WTC11 (cell line): ENCODE measurements at regions not wholly inside any gene's neighbourhood (a gene's known extent, or its start where the extent isn't known, plus 50 kb on each side); places are given as distances from the start of the nearest gene placed in this dataset.

Source experiments
- CREM ChIP-seq: sonication (generic); formaldehyde crosslinking; IDR thresholded peaks from 2 replicates; pipeline ENCODE4 v1.8.1; 2022; ENCODE audit warnings: mild to moderate bottlenecking, missing genetic modification reagents, moderate library complexity
- CTCF ChIP-seq: fragments of 200-600 bp; IDR thresholded peaks from 2 replicates; pipeline ENCODE4 v1.8.0; 2022; ENCODE audit warnings: antibody characterized with exemption
- E2F1 ChIP-seq: sonication (generic); formaldehyde crosslinking; IDR thresholded peaks from 2 replicates; pipeline ENCODE4 v1.8.0; 2022; ENCODE audit warnings: mild to moderate bottlenecking, missing genetic modification reagents
- ERG ChIP-seq: fragments of 250-450 bp; sonication (Bioruptor Pico); IDR thresholded peaks from 2 replicates; pipeline ENCODE4 v1.8.0; 2021; ENCODE audit warnings: mild to moderate bottlenecking
- MLX ChIP-seq: sonication (generic); formaldehyde crosslinking; IDR thresholded peaks from 2 replicates; pipeline ENCODE4 v1.8.1; 2023; ENCODE audit warnings: mild to moderate bottlenecking, missing genetic modification reagents, moderate library complexity
- TP53 ChIP-seq: sonication (generic); formaldehyde crosslinking; IDR thresholded peaks from 2 replicates; pipeline ENCODE4 v1.8.1; 2023; ENCODE audit warnings: mild to moderate bottlenecking, missing genetic modification reagents
- ZBTB43 ChIP-seq: sonication (generic); formaldehyde crosslinking; IDR thresholded peaks from 2 replicates; pipeline ENCODE4 v1.8.1; 2023; ENCODE audit warnings: mild to moderate bottlenecking, missing genetic modification reagents

- TF ChIP-seq MLX (CRISPR knock-in tag): no peak
- no peak for TF ChIP-seq ZBTB43 (CRISPR knock-in tag)
- no peak for TF ChIP-seq ERG (CRISPR knock-in tag)
- TF ChIP-seq CTCF: no peak
- TF ChIP-seq CREM (CRISPR knock-in tag): no peak
- TF ChIP-seq E2F1 (CRISPR knock-in tag): no peak
- no peak for TF ChIP-seq TP53
Observed at GRCh38 chr11:23924226-23924625, 572.6 kb upstream of the LUZP2 start.
